ENCODE measurements at regions not wholly inside any gene's neighbourhood (a gene's known extent, or its start where the extent isn't known, plus 50 kb on each side); places are given as distances from the start of the nearest gene placed in this dataset.
"Not testable (repeated sequence)": the region's sequence is repeated elsewhere in the genome, so short reads cannot be mapped to it uniquely, and the experiment has no call there.

DNA sequence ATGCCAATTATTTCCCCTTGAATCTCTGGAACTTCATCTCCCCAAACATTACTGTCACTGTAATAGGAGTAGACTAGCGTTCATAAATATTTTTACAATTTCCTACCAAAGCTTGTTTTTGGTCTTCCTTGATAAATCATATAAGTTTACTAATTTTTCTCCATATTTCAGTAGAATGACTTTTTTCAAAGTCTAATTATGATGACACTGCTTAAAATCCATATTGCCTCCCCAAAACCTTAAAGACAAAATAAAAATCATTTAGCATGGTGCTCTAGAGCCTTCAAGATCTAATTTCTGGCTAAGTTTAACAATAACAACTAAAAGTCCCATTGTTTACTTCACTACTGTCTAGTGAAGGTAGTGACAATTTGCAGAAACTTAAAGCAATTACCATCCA lies 474.2 kb upstream of the CHRM3 start:
- Histone ChIP-seq H4K20me1 (ENCODE audit: insufficient read depth, low read length) (no peaks in the 10 kb centered on the region), H3K9me2 (ENCODE audit: insufficient read depth, low read length) (no peaks in the 10 kb centered on the region), H3K27ac (ENCODE audit: low read depth, low read length, poor library complexity, severe bottlenecking) (no peak overlapping the region), H3K4me3 (ENCODE audit: low read depth, low read length, poor library complexity, severe bottlenecking) (no peak overlapping the region), H2AFZ (ENCODE audit: low read length) (no peak overlapping the region), H3K4me2 (ENCODE audit: low read length) (no peak overlapping the region), H3K4me1 (ENCODE audit: insufficient read depth, low read length, poor library complexity, severe bottlenecking) (no peaks in the 10 kb centered on the region), H3K9me3 (ENCODE audit: low read length) (no peaks in the 10 kb centered on the region), H3K79me2 (ENCODE audit: insufficient read depth, low read depth, low read length) (no peaks in the 10 kb centered on the region), H3K36me3 (ENCODE audit: insufficient read depth, low read length) (no peaks in the 10 kb centered on the region)
- intact Hi-C loops (cut with micrococcal nuclease; ENCODE audit: unreplicated experiment) = no loop called here
- BruUV-seq (replicated peaks) = no TSS peak
- no peak for DNase-seq (ENCODE audit: low spot score)
- ChIA-PET POLR2A (no interaction called here), CTCF (ENCODE audit: unreplicated experiment) (no interaction called here)
- no peak for TF ChIP-seq EZH2phosphoT487 (IDR thresholded peaks at IDR 0.05; ENCODE audit: borderline replicate concordance, low read depth, low read length)
- TF ChIP-seq, protein P1, sequence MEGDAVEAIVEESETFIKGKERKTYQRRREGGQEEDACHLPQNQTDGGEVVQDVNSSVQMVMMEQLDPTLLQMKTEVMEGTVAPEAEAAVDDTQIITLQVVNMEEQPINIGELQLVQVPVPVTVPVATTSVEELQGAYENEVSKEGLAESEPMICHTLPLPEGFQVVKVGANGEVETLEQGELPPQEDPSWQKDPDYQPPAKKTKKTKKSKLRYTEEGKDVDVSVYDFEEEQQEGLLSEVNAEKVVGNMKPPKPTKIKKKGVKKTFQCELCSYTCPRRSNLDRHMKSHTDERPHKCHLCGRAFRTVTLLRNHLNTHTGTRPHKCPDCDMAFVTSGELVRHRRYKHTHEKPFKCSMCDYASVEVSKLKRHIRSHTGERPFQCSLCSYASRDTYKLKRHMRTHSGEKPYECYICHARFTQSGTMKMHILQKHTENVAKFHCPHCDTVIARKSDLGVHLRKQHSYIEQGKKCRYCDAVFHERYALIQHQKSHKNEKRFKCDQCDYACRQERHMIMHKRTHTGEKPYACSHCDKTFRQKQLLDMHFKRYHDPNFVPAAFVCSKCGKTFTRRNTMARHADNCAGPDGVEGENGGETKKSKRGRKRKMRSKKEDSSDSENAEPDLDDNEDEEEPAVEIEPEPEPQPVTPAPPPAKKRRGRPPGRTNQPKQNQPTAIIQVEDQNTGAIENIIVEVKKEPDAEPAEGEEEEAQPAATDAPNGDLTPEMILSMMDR (conservative IDR thresholded peaks at IDR 0.05; ENCODE audit: low read length) = no peak

DNA sequence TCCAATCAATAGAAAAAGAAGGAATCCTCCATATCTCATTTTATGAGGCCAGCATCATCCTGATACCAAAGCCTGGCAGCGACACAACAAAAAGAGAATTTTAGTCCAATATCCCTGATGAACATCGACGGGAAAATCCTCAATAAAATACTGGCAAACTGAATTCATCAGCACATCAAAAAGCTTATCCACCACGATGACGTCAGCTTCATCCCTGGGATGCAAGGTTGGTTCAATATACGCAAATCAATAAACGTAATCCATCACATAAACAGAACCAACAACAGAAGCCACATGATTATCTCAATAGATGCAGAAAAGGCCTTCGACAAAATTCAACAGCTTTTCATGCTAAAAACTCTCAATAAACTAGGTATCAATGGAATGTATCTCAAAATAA lies 483.6 kb upstream of the CHRM3 start:
- BruUV-seq (replicated peaks); H3K27ac ChIP-seq (ENCODE audit: low read depth, low read length, poor library complexity, severe bottlenecking); H3K36me3 ChIP-seq (ENCODE audit: insufficient read depth, low read length); intact Hi-C loops (cut with micrococcal nuclease; ENCODE audit: unreplicated experiment); H3K4me2 ChIP-seq (ENCODE audit: low read length); H3K79me2 ChIP-seq (ENCODE audit: insufficient read depth, low read depth, low read length); DNase-seq (ENCODE audit: low spot score); H3K9me3 ChIP-seq (ENCODE audit: low read length); H4K20me1 ChIP-seq (ENCODE audit: insufficient read depth, low read length); H3K4me3 ChIP-seq (ENCODE audit: low read depth, low read length, poor library complexity, severe bottlenecking); CTCF ChIA-PET (ENCODE audit: unreplicated experiment); POLR2A ChIA-PET; H3K9me2 ChIP-seq (ENCODE audit: insufficient read depth, low read length); H3K4me1 ChIP-seq (ENCODE audit: insufficient read depth, low read length, poor library complexity, severe bottlenecking); H2AFZ ChIP-seq (ENCODE audit: low read length): not testable (repeated sequence)

DNA sequence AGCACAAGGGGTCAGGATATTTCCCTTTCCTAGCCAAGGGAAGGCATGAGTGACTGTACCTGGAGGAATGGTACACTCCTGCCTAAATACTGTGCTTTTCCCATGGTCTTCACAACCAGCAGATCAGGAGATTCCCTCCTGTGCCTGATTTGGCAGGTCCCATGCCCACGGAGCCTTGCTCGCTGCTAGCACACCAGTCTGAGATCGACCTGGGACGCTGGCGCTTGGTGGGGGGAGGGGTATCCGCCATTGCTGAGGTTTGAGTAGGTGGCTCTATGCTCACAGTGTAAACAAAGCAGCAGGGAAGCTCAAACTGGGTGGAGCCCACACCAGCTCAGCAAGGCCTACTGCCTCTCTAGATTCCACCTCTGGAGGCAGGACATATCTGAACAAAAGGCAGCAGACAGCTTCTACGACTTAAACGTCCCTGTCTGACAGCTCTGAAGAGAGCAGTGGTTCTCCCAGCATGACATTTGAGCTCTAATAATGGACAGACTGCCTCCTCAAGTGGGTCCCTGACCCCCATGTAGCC lies 486.0 kb upstream of the CHRM3 start:
- no TSS peak for BruUV-seq (replicated peaks)
- Histone ChIP-seq H3K36me3 (ENCODE audit: insufficient read depth, low read length) (no peaks in the 10 kb centered on the region), H4K20me1 (ENCODE audit: insufficient read depth, low read length) (no peaks in the 10 kb centered on the region), H3K9me3 (ENCODE audit: low read length) (no peaks in the 10 kb centered on the region), H3K9me2 (ENCODE audit: insufficient read depth, low read length) (no peaks in the 10 kb centered on the region), H3K4me1 (ENCODE audit: insufficient read depth, low read length, poor library complexity, severe bottlenecking) (no peaks in the 10 kb centered on the region), H3K4me3 (ENCODE audit: low read depth, low read length, poor library complexity, severe bottlenecking) (no peak overlapping the region), H2AFZ (ENCODE audit: low read length) (no peak overlapping the region), H3K79me2 (ENCODE audit: insufficient read depth, low read depth, low read length) (no peaks in the 10 kb centered on the region), H3K4me2 (ENCODE audit: low read length) (no peak overlapping the region), H3K27ac (ENCODE audit: low read depth, low read length, poor library complexity, severe bottlenecking) (no peak overlapping the region)
- TF ChIP-seq, protein P1 (conservative IDR thresholded peaks at IDR 0.05; ENCODE audit: low read length) = no peak
- no peak for TF ChIP-seq EZH2phosphoT487 (IDR thresholded peaks at IDR 0.05; ENCODE audit: borderline replicate concordance, low read depth, low read length)
- CTCF ChIA-PET (ENCODE audit: unreplicated experiment) = no interaction called here
- intact Hi-C loops (cut with micrococcal nuclease; ENCODE audit: unreplicated experiment) = no loop called here
- POLR2A ChIA-PET = no interaction called here
- DNase-seq (ENCODE audit: low spot score) = no peak

Data from OCI-LY7 (cell line).